HFFc6 (cell line): ENCODE measurements at regions not wholly inside any gene's neighbourhood (a gene's known extent, or its start where the extent isn't known, plus 50 kb on each side); places are given as distances from the start of the nearest gene placed in this dataset.
"Not testable (repeated sequence)": the region's sequence is repeated elsewhere in the genome, so short reads cannot be mapped to it uniquely, and the experiment has no call there.

ENCODE experiments used
- DNase-seq: peaks from one replicate; pipeline ENCODE4 v3.0.0-alpha.2; 2018
- H3K27ac Mint-ChIP-seq: 2 replicates; pipeline ENCODE4 v1.8.0; 2020; ENCODE audit warnings: mild to moderate bottlenecking, mixed read lengths
- H3K27me3 Mint-ChIP-seq: 2 replicates; pipeline ENCODE4 v1.8.0; 2021; ENCODE audit warnings: mild to moderate bottlenecking, moderate library complexity, mixed read lengths; ENCODE audit not compliant: insufficient read depth
- H3K36me3 Mint-ChIP-seq: 2 replicates; pipeline ENCODE4 v1.8.0; 2021; ENCODE audit warnings: low read depth, mixed read lengths
- H3K4me1 Mint-ChIP-seq: 2 replicates; pipeline ENCODE4 v1.8.0; 2020; ENCODE audit warnings: low read depth, mixed read lengths
- H3K4me3 Mint-ChIP-seq: 2 replicates; pipeline ENCODE4 v1.8.0; 2020; ENCODE audit warnings: mild to moderate bottlenecking, moderate library complexity, mixed read lengths
- H3K9me3 Mint-ChIP-seq: 2 replicates; pipeline ENCODE4 v1.8.0; 2020; ENCODE audit warnings: mild to moderate bottlenecking, mixed read lengths
- TF ChIP-seq, protein P1 (sequence below): fragments of 200-600 bp; sonication (generic); IDR thresholded peaks from 2 replicates; pipeline ENCODE4 v1.5.0; 2021; ENCODE audit warnings: antibody characterized with exemption, mild to moderate bottlenecking

DNA sequence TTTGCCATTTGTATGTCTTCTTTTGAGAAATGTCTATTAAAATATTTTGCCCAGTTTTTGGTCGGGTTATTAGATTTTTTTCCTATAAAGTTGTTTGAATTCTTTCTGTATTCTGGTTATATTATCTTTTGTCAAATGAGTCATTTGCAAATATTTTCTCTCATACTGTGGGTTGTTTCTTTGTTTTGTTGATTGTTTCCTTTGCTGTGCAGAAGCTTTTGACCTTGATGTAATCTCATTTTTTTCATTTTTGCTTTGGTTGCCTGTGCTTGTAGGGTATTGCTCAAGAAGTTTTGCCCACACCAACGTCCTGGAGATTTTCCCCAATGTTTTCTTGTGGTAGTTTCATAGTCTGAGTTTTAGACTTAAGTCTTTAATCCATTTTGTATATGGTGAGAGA is 245.7 kb downstream of the ADCYAP1 start:
- Mint-ChIP-seq H3K4me1 (no peaks in the 10 kb centered on the region), H3K4me3 (no peak overlapping the region), H3K27me3 (no peaks in the 10 kb centered on the region), H3K36me3 (no peaks in the 10 kb centered on the region), H3K27ac (no peak overlapping the region), H3K9me3 (peaks cover 42% of the 10 kb centered on the region)
- TF ChIP-seq, protein P1, sequence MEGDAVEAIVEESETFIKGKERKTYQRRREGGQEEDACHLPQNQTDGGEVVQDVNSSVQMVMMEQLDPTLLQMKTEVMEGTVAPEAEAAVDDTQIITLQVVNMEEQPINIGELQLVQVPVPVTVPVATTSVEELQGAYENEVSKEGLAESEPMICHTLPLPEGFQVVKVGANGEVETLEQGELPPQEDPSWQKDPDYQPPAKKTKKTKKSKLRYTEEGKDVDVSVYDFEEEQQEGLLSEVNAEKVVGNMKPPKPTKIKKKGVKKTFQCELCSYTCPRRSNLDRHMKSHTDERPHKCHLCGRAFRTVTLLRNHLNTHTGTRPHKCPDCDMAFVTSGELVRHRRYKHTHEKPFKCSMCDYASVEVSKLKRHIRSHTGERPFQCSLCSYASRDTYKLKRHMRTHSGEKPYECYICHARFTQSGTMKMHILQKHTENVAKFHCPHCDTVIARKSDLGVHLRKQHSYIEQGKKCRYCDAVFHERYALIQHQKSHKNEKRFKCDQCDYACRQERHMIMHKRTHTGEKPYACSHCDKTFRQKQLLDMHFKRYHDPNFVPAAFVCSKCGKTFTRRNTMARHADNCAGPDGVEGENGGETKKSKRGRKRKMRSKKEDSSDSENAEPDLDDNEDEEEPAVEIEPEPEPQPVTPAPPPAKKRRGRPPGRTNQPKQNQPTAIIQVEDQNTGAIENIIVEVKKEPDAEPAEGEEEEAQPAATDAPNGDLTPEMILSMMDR, result no peak
- DNase-seq, result no peak

DNA sequence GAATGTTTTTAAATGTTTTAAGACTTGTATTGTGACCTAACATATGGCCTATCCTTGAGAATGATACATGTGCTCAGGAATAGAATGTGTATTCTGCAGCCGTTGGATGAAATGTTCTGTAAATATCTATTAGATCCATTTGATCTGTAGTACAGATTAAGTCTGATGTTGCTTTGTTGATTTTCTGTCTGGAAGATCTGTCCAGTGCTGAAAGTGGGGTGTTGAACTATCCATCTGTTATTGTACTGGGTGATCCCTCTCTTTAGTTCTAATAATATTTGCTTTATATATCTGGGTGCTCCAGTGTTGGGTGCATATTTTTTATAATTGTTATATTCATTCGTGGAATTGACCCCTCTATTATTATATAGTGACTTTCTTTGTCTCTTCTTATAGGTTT is 248.3 kb downstream of the ADCYAP1 start:
- not testable (repeated sequence) for DNase-seq, H3K27ac Mint-ChIP-seq, H3K27me3 Mint-ChIP-seq, H3K36me3 Mint-ChIP-seq, H3K4me1 Mint-ChIP-seq, H3K4me3 Mint-ChIP-seq
- peaks cover 55% of the 10 kb centered on the region for H3K9me3 Mint-ChIP-seq

DNA sequence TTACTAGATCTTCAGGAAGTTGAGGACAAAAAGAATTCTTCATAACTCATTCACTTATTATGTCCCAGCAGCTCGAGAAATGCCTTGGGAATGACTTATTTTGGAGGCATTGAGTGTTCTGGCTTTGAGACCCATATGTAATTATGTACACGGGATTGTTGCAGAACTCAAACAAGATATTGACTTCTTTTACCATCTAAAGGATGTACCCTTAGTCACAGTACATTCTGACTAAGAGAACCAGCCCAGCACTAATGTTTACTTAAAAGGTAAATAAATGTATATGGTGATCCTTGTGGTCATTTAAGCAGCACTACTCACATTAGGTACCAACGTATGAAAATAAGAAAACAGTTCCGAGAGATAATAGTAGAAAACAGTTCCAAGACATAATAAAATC is 268.9 kb downstream of the ADCYAP1 start:
- no peak for DNase-seq
- H3K9me3 Mint-ChIP-seq, result peaks cover 36% of the 10 kb centered on the region
- TF ChIP-seq, protein P1, result no peak
- no peaks in the 10 kb centered on the region for H3K36me3 Mint-ChIP-seq
- H3K27ac Mint-ChIP-seq, result no peak overlapping the region
- no peaks in the 10 kb centered on the region for H3K4me1 Mint-ChIP-seq
- no peak overlapping the region for H3K4me3 Mint-ChIP-seq
- H3K27me3 Mint-ChIP-seq, result peaks cover 2% of the 10 kb centered on the region; the same call in 1 of the 2 replicates

DNA sequence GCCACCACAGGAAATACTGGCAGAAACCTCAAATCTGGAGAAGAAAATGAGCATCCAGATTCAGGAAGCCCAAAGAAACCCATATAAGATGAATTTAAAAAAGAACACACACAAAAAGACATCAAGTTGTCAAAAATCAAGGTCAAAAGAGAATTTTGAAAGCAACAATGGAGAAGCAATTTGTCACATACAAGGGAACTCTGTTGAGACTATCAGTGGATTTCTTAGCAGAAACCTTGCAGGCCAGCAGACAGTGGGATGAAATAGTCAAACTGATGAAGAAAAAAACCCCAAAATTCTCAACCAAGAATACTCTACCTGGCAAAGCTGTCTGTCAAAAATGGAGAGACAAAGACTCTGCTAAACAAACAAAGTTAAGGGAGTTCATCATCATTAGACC is 272.6 kb downstream of the ADCYAP1 start:
- H3K36me3 Mint-ChIP-seq, result no peaks in the 10 kb centered on the region
- H3K4me1 Mint-ChIP-seq, result no peaks in the 10 kb centered on the region
- DNase-seq, result no peak
- TF ChIP-seq, protein P1, result no peak
- H3K9me3 Mint-ChIP-seq, result peaks cover 49% of the 10 kb centered on the region
- H3K4me3 Mint-ChIP-seq, result no peak overlapping the region
- H3K27ac Mint-ChIP-seq, result no peak overlapping the region
- H3K27me3 Mint-ChIP-seq, result peaks cover 2% of the 10 kb centered on the region

GRCh38 chr18:1191341-1191740 is 286.7 kb downstream of the ADCYAP1 start:
- Mint-ChIP-seq H3K4me3 (no peak overlapping the region), H3K36me3 (no peaks in the 10 kb centered on the region), H3K4me1 (no peaks in the 10 kb centered on the region), H3K9me3 (peaks cover 29% of the 10 kb centered on the region), H3K27ac (no peak overlapping the region), H3K27me3 (peaks cover 1% of the 10 kb centered on the region; the same call in 1 of the 2 replicates)
- DNase-seq, result no peak
- TF ChIP-seq, protein P1, result no peak

DNA sequence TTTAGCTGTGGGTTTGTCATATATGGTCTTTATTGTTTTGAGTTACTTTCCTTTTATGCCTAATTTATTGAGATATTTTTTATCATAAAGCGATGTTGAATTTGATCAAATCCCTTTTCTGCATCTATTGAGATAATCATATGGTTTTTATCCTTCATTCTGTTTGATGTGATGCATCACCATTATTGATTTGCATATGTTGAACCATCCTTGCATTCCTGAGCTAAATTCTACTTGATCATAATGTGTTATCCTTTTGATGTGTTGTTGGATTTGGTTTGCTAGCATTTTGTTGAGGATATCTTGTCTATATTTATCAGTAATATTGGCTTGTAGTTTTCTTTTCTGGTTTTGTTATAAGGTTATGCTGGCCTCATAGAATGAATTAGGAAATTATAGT is 308.5 kb downstream of the ADCYAP1 start:
- no peaks in the 10 kb centered on the region; the same call in 1 of the 2 replicates for H3K27me3 Mint-ChIP-seq
- H3K36me3 Mint-ChIP-seq, result peaks cover 5% of the 10 kb centered on the region
- H3K27ac Mint-ChIP-seq, result no peak overlapping the region
- no peaks in the 10 kb centered on the region for H3K4me1 Mint-ChIP-seq
- no peak overlapping the region for H3K4me3 Mint-ChIP-seq
- DNase-seq, result no peak
- TF ChIP-seq, protein P1, result no peak
- peaks cover 64% of the 10 kb centered on the region for H3K9me3 Mint-ChIP-seq
